ENCODE measurements at regions not wholly inside any gene's neighbourhood (a gene's known extent, or its start where the extent isn't known, plus 50 kb on each side); places are given as distances from the start of the nearest gene placed in this dataset.

DNA sequence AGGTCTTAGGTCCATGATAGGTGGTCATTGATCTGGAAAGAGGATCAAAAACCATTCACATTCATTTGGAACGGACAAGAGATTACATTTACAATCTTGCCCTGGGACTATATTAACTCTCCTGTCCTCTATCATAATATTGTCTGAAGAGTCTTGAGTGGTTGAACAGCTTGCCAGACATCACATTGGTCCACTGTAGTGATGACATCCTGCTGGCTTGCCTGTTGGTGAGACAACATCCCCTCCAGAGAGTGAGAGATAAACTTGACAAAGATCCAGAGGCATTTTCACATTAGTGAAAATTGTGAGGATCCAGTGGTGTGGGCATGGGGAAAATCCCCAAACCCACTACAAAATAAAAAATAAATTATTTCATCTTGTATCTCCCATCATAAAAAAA lies 155.7 kb upstream of the LEF1 start:
- DNase-seq (ENCODE audit: extremely low read depth, low read depth), result no peak
- TF ChIP-seq, protein P1, sequence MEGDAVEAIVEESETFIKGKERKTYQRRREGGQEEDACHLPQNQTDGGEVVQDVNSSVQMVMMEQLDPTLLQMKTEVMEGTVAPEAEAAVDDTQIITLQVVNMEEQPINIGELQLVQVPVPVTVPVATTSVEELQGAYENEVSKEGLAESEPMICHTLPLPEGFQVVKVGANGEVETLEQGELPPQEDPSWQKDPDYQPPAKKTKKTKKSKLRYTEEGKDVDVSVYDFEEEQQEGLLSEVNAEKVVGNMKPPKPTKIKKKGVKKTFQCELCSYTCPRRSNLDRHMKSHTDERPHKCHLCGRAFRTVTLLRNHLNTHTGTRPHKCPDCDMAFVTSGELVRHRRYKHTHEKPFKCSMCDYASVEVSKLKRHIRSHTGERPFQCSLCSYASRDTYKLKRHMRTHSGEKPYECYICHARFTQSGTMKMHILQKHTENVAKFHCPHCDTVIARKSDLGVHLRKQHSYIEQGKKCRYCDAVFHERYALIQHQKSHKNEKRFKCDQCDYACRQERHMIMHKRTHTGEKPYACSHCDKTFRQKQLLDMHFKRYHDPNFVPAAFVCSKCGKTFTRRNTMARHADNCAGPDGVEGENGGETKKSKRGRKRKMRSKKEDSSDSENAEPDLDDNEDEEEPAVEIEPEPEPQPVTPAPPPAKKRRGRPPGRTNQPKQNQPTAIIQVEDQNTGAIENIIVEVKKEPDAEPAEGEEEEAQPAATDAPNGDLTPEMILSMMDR (IDR thresholded peaks at IDR 0.05; ENCODE audit: low read depth, low read length), result no peak

DNA sequence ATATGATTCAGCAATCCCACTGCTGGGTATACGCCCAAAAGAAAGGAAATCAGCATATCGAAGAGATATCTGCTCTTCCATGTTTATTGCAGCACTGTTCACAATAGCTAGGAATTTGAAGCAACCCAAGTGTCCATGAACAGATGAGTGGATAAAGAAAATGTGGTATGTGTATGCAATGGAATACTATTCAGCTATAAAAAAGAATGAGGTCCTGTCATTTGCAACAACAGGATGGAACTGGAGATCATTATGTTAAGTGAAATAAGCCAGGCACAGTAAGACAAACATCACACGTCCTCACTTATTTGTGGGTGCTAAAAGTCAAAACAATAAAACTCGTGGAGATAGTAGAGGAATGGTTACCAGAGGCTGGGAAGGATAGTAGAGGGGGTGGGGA lies 153.8 kb upstream of the LEF1 start:
- TF ChIP-seq, protein P1 (IDR thresholded peaks at IDR 0.05; ENCODE audit: low read depth, low read length), result no peak
- no peak for DNase-seq (ENCODE audit: extremely low read depth, low read depth)

DNA sequence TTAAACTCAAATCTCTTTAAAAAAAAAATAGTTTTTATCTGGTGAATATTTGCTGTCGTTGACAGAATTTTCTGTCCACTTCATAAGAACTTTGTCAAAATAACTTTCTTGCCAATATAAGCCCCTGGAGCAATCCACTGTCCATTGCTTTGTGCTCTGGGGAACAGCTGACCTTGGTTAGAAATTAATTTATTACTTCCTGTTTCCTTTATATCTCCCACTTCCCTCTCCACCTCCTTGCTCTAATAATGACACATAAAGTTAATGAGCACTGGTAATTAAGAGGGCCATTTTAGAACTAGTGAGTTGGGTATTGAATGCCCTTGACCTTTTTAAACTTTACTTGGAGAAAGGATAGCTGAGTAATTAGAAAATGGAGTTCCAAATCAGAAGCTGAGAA lies 151.3 kb upstream of the LEF1 start:
- TF ChIP-seq, protein P1 (IDR thresholded peaks at IDR 0.05; ENCODE audit: low read depth, low read length), result no peak
- DNase-seq (ENCODE audit: extremely low read depth, low read depth), result no peak

DNA sequence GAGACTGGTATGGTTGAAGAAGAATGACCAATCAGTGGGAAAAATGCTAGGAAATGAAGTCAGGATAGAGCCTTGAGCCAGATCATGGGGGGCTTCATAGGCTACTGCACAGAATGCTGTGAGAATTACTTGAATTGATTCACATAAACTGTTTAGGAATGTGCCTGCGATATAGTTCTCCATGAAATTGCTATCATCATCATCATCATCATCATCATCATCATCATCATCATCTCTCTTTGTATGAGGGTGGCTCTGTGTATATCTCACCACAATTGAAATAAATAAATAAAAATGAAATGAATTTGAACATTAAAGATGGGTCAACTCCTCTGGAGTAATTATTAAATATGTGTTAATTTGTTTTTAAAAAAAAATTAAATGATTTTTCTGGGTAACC lies 148.6 kb upstream of the LEF1 start:
- no peak for DNase-seq (ENCODE audit: extremely low read depth, low read depth)
- TF ChIP-seq, protein P1 (IDR thresholded peaks at IDR 0.05; ENCODE audit: low read depth, low read length), result no peak

DNA sequence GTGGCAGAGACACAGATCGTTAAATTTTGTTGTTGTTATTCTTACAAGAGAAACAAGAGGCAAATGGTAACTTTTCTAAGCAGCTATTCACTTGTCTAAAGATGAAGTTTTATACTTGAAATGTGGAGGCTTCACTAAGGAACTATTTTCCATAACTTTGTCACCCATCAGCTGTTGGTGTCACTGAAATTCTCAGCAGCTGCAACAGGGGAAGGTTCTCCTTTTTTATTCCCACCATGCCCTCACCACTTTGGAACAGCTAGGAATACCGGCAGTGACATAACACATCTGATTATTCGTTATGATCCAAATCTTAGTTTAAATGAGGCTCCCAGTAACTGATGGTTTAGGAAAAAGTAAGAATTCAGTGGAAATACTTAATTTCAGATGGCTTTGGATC lies 147.0 kb upstream of the LEF1 start:
- no peak for DNase-seq (ENCODE audit: extremely low read depth, low read depth)
- TF ChIP-seq, protein P1 (IDR thresholded peaks at IDR 0.05; ENCODE audit: low read depth, low read length), result no peak

DNA sequence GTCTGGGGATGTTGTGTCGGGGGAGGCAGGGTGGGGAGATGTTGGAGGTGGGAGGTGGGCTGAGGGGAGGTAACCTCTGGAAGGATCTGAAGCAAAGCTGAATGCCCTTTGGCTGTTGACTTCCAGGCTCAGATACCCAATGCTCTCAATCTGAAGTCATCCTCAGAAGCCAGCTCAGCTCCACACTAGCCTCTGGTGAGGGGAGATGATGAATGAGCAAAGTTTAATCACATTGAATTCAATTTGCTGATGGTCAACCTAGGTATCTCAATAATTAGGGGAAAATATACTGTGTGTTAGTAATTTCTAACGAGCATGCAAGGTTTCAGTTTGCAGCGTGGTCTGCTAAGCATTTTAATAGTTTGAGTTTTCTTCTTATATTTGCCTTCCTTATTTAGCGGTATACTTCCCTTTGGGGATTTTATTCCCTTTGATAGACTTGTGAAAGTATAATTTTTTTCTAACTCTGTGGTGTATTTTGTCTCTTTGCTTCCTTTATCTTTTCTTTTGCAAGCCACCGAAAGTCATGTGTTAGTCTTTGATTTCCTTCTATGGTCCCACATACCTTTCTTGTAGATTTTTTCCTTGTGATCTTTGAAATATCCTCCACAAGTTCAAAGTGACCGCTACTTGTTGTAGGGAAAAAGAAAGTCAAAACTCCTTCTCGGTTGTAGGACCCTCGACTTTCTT lies 146.3 kb upstream of the LEF1 start:
- DNase-seq (ENCODE audit: extremely low read depth, low read depth), result no peak
- TF ChIP-seq, protein P1 (IDR thresholded peaks at IDR 0.05; ENCODE audit: low read depth, low read length), result no peak

DNA sequence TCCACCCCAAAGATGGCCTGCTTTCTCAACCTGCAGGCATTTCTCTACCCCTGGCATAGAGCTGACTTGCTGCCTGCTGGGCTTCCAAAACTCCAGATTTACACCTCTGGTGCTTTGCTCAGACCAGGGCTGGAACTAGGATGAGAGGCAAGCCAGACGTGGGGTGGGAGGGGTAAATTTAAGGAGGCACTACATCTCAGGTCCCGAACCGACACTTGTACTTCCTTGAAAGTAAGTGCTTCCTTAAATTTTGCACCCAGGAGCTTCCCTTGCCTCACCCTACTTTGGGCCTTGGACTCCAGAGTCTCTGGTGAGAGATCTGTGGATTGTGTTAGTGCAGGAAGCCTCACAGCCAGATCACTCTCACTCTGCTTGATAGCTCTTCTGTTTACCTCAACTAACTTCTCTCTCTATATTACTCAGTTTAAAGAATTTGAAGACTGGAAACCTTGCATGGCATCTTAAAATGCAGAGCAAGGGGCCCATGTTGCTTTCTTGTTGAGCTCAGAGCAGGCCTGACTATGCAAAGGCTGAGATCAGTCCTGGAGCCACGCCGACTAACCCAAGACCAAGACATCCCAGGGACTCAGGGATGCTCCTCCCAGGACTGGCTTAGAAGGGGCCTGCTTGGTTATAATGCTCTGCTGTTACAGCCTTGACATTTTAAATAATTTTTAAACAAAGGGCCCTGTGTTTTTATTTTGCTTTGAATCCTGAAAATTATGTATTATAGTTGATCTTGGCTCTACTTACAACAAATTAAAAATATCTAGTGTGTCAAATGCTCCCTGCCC lies 145.0 kb upstream of the LEF1 start:
- DNase-seq (ENCODE audit: extremely low read depth, low read depth), result no peak
- TF ChIP-seq, protein P1 (IDR thresholded peaks at IDR 0.05; ENCODE audit: low read depth, low read length), result no peak

Data from AG09319 (cell line).